HG03060 (cell line): ENCODE measurements at regions not wholly inside any gene's neighbourhood (a gene's known extent, or its start where the extent isn't known, plus 50 kb on each side); places are given as distances from the start of the nearest gene placed in this dataset.

Experiments used
- ATAC-seq: cut with Tn5 transposase; IDR thresholded peaks from one replicate; pipeline ENCODE4 v1.9.1; 2021; ENCODE audit warnings: low read depth, moderate number of reproducible peaks; ENCODE audit not compliant: unreplicated experiment

DNA sequence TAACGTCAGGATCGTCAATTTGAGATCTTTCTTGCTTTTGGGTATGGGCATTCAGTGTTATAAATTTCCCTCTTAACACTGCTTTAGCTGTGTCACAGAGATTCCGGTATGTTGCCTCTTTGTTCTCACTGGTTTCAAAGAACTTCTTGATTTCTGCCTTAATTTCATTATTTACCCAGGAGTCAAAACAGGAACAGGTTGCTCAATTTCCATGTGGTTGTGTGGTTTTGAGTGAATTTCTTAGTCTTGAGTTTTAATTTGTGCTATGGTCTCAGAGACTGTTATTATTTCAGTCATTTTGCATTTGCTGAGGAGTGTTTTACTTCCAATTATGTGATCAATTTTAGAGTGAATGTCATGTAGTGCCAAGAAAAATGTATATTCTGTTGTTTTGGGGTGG, 153.1 kb downstream of the PCDH17 start:
- ATAC-seq, result no peak

DNA sequence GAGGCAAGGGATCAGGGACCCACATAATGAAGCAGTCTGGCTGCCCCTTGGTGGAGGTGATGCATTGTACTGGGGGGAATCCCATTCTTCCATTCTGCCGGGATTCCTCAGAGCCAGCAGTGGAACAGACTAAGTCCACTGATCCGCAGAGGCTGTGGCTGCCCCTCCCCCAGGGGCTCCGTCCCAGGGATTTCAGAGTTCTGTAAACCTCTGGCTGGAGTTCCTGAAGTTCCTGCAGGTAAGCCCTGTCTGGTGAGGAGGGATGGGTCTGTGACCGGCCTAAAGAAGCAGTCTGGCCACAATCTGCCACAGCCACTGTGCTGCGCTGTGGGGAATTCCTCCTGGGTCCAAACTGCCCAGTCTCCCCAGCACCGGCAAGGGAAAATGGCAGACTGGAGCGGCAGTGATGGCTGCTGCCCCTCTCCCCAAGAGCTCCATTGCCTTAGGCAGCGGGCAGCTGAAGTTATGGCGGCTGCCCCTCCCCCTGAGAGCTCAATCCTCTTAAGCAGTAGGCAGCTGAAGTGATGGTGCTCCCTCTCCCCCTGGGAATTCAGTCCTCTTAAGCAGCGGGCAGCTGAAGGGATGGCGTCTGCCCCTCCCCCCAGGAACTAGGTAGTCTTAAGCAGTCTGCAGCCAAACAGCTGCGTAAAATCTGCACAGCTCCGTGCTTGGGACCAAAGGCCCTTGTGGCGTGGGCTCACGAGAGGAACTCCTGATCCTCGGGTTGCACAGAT, 155.7 kb downstream of the PCDH17 start:
- ATAC-seq, result no peak

DNA sequence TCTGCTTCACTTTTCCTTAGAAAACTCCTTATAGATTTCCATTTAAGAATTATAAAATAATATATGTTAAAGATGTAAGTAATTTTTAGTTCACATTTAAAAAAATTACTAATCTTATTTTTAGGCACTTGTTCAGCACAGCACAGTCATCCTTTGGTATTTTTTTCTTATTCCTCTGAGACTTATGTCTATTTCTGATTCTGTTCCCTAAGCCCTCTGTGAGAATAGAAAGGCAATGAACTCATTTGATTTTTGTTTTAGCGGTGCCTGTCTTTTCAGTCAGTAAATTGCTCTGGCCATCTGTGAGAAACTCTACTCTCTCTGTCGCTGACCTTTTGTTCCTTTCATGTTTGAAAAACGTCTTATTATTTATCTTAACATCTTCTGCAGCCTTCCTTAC, 168.1 kb downstream of the PCDH17 start:
- ATAC-seq, result no peak

DNA sequence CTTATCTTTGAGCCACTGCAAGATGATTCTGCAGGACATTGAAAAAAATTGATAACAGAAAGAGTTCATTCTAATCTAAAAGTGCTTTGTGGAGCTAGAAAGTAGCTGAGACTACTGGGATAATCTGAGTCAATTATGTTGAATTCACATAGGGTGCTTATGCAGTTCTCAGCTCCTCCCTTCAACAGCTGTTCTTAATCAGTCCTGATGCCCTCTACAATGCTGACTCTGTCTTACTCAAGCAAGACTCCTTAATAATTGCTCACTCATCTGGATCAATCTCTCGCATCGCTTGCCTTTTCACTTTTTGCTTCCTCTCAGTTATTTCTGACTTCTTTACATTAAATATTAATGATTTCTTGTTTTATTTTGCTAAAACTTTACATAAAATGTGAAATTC, 182.1 kb downstream of the PCDH17 start:
- ATAC-seq, result no peak

- ATAC-seq, result no peak
These were observed 184.1 kb downstream of the PCDH17 start for GRCh38 chr13:57815600-57815999.

- ATAC-seq, result no peak
These were observed 189.4 kb downstream of the PCDH17 start for GRCh38 chr13:57820924-57821323.

DNA sequence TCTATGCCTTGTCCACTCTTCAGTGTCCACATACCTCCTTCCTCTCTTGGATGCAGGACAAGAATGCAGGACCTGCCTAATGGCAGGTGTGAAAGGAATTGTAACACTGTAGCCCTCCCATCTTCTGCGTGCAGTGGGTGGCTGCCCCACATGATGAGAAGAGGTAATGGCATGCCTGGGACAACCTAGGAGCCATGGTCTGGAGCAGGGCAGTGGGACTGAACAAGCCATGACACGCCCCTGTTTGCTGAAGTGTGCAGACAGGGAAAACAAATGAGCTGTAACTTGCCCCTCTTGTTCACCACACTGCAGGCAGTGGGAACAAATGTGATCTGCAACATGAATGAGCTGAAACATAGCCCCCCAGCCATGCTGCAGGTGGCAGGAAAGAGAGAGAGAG, 192.2 kb downstream of the PCDH17 start:
- no peak for ATAC-seq

- no peak for ATAC-seq
These were observed 192.6 kb downstream of the PCDH17 start for GRCh38 chr13:57824121-57824520.

GRCh38 chr13:57825066-57825465, 193.5 kb downstream of the PCDH17 start:
- no peak for ATAC-seq

DNA sequence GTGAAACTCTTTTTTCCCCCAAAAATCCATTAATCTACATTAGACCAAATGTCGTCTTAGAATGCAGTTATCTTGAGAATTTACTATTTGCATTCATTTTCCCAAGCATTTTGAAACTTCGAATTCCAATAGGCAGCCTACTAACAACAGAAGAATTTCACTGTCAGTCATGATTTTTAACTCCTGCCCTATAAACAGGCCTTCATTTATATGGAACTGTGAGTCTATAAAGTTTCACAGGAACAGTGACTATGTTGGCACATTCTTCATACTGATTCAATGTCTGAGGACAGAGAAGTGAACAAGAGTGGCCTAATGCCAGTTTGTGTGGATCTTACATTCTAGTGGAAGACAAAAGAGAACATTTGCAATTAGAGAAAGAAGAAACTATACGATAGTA, 198.0 kb downstream of the PCDH17 start:
- ATAC-seq, result no peak

- ATAC-seq, result no peak
These were observed 200.6 kb downstream of the PCDH17 start for GRCh38 chr13:57832187-57832586.

GRCh38 chr13:57837801-57838200, 206.3 kb downstream of the PCDH17 start:
- ATAC-seq, result no peak

DNA sequence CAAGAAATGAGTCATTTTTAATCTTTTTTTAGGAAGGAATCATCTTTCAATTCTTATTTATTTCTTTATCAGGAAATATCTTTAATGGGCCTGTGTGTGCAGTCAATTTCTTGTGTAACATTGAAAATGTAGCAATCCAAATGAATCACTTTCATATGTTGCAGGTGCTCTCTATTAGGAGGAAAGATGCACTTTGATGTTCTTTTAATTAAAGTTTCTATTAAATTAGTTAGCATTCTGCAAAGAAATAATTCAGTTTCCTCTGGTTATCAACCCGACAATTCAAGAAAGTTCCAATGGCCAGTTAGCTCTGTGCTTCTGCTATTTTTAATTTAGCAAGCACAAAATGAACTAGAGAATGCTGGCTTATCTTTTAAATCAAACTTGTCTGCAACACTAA, 212.0 kb downstream of the PCDH17 start:
- no peak for ATAC-seq

DNA sequence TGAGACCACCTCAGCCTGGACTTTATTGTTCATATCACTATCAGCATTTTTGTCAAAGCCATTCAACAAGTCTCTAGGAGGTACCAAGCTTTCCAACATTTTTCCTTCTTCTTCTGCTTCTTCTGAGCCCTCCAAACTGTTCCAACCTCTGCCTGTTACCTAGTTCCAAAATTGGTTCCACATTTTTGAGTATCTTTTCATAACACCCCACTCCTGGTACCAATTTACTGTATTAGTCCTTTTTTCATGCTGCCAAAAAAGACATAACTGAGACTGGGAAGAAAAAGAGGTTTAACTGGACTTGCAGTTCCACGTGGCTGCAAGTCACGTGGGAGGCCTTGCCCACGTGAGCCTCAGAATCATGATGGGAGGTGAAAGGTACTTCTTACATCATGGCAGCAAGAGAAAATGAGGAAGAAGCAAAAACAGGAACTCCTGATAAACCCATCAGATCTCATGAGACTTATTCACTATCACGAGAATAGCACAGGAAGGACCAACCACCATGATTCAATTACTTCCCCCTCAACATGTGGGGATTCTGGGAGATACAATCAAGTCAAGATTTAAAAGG, 215.1 kb downstream of the PCDH17 start:
- ATAC-seq, result no peak

GRCh38 chr13:57857945-57858344, 226.4 kb downstream of the PCDH17 start:
- ATAC-seq, result no peak

- no peak for ATAC-seq
These were observed 226.8 kb downstream of the PCDH17 start for GRCh38 chr13:57858376-57858775.

- ATAC-seq, result no peak
These were observed 231.3 kb downstream of the PCDH17 start for GRCh38 chr13:57862879-57863278.

DNA sequence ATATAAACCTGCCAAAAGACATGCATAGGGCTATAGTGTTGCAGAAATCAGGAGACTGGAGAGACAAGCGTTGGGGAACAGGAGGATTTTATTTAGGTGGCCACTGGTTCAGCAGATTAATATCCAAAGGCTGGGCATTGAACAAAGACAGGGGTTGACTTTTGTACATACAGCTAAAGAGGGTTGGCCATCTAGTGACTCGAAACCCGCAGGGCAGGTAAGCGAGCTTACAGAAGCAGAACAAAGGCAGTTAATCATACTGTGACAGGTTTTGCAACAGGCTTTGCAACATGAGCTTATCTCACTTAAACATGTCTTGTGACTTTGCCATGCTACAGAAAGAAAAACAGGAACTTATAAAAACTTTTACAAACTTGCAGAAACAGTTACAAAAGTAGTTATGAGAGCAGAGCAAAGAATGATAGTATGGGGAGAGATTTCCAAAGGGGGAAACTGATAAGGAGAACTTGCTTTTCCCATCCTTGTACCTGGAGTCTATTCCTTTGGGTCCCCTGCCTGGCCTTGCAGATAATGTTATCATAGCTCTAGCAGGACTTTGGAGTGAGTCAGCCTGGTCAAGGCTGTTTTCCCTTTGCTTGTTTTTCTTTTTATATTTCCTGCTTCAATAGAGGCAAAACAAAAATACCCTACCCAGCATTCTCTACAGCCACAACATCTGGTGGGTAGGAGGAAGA, 234.2 kb downstream of the PCDH17 start:
- no peak for ATAC-seq

- ATAC-seq, result no peak
These were observed 243.0 kb downstream of the PCDH17 start for GRCh38 chr13:57874530-57874929.

- no peak for ATAC-seq
These were observed 246.1 kb downstream of the PCDH17 start for GRCh38 chr13:57877601-57878000.

DNA sequence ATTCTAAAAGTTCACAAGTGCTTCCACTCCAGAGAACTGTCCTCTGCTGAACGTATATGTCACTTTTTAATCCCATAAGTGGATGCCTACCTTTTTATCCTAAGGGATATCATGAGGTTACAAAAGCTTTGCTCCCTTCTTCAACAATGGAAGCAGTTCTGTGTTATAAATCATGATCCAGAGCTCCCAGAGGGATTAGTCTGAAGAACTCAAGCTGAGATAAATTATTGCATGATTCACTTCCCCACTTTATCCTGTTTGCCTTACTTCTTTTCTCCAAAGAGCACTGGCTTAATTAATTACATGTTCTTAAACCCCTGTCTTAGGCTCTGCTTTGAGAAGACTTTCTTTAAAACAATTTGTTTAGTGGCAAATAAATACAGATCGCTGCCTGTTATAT, 246.7 kb downstream of the PCDH17 start:
- ATAC-seq, result no peak

GRCh38 chr13:57897225-57897624, 265.7 kb downstream of the PCDH17 start:
- ATAC-seq, result no peak
